ENCODE measurements at regions not wholly inside any gene's neighbourhood (a gene's known extent, or its start where the extent isn't known, plus 50 kb on each side); places are given as distances from the start of the nearest gene placed in this dataset.

DNA sequence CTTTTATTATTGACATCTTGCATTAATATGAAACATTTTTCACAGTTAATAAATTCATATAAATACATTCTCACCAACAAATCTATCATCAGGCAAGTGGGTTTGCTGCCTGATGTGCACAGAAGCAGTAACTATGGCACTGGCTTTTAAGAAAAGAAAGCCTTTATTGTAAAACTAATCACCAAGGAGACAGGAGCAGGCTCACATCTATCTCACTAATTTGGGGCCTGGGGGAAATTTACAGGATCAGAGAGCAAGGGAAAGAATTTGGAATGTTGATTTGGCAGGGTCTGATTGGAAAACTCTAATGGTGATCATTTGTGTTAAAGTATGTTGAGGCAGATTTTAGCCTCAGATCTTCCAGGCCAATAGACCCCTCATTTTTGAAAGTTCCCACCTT lies 605.7 kb downstream of the POM121L12 start:
- no peak for TF ChIP-seq YY1 (IDR thresholded peaks at IDR 0.05; ENCODE audit: insufficient read depth, insufficient replicate concordance, low read depth, low read length)
- no peak for TF ChIP-seq POLR2A (IDR thresholded peaks at IDR 0.05; ENCODE audit: insufficient read depth in 1 of 2, low read depth in 2 of 2, low read length in 2 of 2)
- TF ChIP-seq FOXC1 (CRISPR knock-in tag; IDR thresholded peaks at IDR 0.05; ENCODE audit: borderline replicate concordance) = no peak
- no peak for TF ChIP-seq ZNF263 (CRISPR knock-in tag; IDR thresholded peaks at IDR 0.05)
- no peak for TF ChIP-seq SP1 (IDR thresholded peaks at IDR 0.05)
- TF ChIP-seq SP1 (CRISPR knock-in tag; IDR thresholded peaks at IDR 0.05) = no peak
- no peak for TF ChIP-seq CREB1 (IDR thresholded peaks at IDR 0.05)
- TF ChIP-seq CREB1 (CRISPR knock-in tag; IDR thresholded peaks at IDR 0.05) = no peak
- TF ChIP-seq, protein P1, sequence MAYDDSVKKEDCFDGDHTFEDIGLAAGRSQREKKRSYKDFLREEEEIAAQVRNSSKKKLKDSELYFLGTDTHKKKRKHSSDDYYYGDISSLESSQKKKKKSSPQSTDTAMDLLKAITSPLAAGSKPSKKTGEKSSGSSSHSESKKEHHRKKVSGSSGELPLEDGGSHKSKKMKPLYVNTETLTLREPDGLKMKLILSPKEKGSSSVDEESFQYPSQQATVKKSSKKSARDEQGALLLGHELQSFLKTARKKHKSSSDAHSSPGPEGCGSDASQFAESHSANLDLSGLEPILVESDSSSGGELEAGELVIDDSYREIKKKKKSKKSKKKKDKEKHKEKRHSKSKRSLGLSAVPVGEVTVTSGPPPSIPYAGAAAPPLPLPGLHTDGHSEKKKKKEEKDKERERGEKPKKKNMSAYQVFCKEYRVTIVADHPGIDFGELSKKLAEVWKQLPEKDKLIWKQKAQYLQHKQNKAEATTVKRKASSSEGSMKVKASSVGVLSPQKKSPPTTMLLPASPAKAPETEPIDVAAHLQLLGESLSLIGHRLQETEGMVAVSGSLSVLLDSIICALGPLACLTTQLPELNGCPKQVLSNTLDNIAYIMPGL (CRISPR knock-in tag; IDR thresholded peaks at IDR 0.05; ENCODE audit: borderline replicate concordance in 1 of 2, low read depth in 1 of 2) = no peak
- TF ChIP-seq IRF1 (CRISPR knock-in tag; IDR thresholded peaks at IDR 0.05; ENCODE audit: low read depth) = no peak
- TF ChIP-seq POLR2AphosphoS5 (IDR thresholded peaks at IDR 0.05; ENCODE audit: low read depth, low read length) = no peak
